ENCODE measurements at regions not wholly inside any gene's neighbourhood (a gene's known extent, or its start where the extent isn't known, plus 50 kb on each side); places are given as distances from the start of the nearest gene placed in this dataset.
"Not testable (repeated sequence)": the region's sequence is repeated elsewhere in the genome, so short reads cannot be mapped to it uniquely, and the experiment has no call there.

DNA sequence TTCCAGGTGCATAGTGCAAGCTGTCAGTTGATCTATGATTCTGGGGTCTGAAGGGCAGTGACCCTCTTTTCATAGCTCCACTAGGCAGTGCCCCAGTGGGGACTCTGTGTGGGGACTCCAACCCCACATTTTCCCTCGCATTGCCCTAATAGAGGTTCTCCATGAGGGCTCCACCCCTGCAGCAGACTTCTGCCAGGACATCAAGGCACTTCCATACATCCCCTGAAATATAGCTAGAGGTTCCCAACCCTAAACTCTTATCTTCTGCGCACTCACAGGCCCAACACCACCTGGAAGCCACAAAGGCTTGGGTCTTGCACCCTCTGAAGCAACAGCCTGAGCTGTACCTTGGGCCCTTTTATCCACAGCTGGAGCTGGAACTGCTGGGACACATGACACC is 65.7 kb upstream of the PKN2 start:
- no peak for TF ChIP-seq POLR2A (IDR thresholded peaks at IDR 0.05)
- TF ChIP-seq, protein P1, sequence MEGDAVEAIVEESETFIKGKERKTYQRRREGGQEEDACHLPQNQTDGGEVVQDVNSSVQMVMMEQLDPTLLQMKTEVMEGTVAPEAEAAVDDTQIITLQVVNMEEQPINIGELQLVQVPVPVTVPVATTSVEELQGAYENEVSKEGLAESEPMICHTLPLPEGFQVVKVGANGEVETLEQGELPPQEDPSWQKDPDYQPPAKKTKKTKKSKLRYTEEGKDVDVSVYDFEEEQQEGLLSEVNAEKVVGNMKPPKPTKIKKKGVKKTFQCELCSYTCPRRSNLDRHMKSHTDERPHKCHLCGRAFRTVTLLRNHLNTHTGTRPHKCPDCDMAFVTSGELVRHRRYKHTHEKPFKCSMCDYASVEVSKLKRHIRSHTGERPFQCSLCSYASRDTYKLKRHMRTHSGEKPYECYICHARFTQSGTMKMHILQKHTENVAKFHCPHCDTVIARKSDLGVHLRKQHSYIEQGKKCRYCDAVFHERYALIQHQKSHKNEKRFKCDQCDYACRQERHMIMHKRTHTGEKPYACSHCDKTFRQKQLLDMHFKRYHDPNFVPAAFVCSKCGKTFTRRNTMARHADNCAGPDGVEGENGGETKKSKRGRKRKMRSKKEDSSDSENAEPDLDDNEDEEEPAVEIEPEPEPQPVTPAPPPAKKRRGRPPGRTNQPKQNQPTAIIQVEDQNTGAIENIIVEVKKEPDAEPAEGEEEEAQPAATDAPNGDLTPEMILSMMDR (IDR thresholded peaks at IDR 0.05 in 4 of 5, conservative IDR thresholded peaks at IDR 0.05 in 1 of 5): no peak
- no peak overlapping the region for H3K27ac ChIP-seq
- ATAC-seq (no peak), DNase-seq (no peak)
- intact Hi-C loops (cut with DNase I; ENCODE audit: low total_unique reads): no loop called here
- no peak overlapping the region for H3K4me3 ChIP-seq
- in situ Hi-C loops (cut with MboI; ENCODE audit: low sequenced_read_pairs in 4 of 4): no loop called here
- no peaks in the 10 kb centered on the region for H3K9me3 ChIP-seq
- no peaks in the 10 kb centered on the region for H3K36me3 ChIP-seq
- H3K27me3 ChIP-seq: no peaks in the 10 kb centered on the region
- no peaks in the 10 kb centered on the region for H3K4me1 ChIP-seq

DNA sequence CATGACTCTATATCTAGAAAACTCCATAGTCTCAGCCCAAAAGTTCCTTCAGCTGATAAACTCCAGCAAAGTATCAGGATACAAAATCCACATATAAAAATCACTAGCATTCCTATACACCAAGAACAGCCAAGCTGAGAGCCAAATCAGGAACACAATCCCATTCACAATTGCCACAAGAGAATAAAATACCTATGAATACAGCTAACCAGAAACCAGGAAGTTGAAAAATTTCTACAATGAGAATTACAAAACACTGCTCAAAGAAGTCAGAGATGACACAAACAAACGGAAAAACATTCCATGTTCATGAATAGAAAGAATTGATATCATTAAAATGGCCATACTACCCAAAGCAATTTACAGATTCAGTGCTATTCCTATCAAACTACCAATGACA is 61.0 kb upstream of the PKN2 start:
- DNase-seq; ATAC-seq; intact Hi-C loops (cut with DNase I; ENCODE audit: low total_unique reads); H3K27ac ChIP-seq; H3K27me3 ChIP-seq; H3K4me1 ChIP-seq; H3K36me3 ChIP-seq; H3K9me3 ChIP-seq; in situ Hi-C loops (cut with MboI; ENCODE audit: low sequenced_read_pairs in 4 of 4); H3K4me3 ChIP-seq: not testable (repeated sequence)

Data from gastrocnemius medialis (tissue), 4 donors.